SK-MEL-5 (cell line): ENCODE measurements at regions not wholly inside any gene's neighbourhood (a gene's known extent, or its start where the extent isn't known, plus 50 kb on each side); places are given as distances from the start of the nearest gene placed in this dataset.

Source experiments
- DNase-seq: peaks from one replicate; pipeline ENCODE4 v3.0.0-alpha.2; 2016; ENCODE audit warnings: low read depth, low spot score
- in situ Hi-C: cut with HindIII; loops from 2 replicates; pipeline ENCODE4 v1.10.0; 2016; ENCODE audit warnings: low sequenced_read_pairs, high pct_unique_total_duplicates, low pct_unique_long_range_greater_than_20kb

GRCh38 chr12:78390920-78391319 lies 473.7 kb upstream of the SYT1 start:
- no peak for DNase-seq
- in situ Hi-C loops: no loop called here

GRCh38 chr12:78392918-78393317 lies 471.7 kb upstream of the SYT1 start:
- in situ Hi-C loops: no loop called here
- DNase-seq: peak; percentile 66

- no peak for DNase-seq
- in situ Hi-C loops: no loop called here
Observed at GRCh38 chr12:78395961-78396360, 468.6 kb upstream of the SYT1 start.

GRCh38 chr12:78396538-78396937 lies 468.0 kb upstream of the SYT1 start:
- in situ Hi-C loops: no loop called here
- no peak for DNase-seq

- peak; percentile 92 for DNase-seq
- in situ Hi-C loops: no loop called here
Observed at GRCh38 chr12:78398750-78399149, 465.8 kb upstream of the SYT1 start.

GRCh38 chr12:78402366-78403134 lies 462.0 kb upstream of the SYT1 start:
- in situ Hi-C loops: no loop called here

GRCh38 chr12:78403136-78403535 lies 461.4 kb upstream of the SYT1 start:
- in situ Hi-C loops: no loop called here
- DNase-seq: peak; percentile 17

More at GRCh38 chr12:78402366-78403134, 462.0 kb upstream of the SYT1 start:
- no peak for DNase-seq

GRCh38 chr12:78403681-78404080 lies 460.9 kb upstream of the SYT1 start:
- DNase-seq: no peak
- in situ Hi-C loops: no loop called here

- in situ Hi-C loops: no loop called here
- no peak for DNase-seq
Observed at GRCh38 chr12:78406213-78406612, 458.4 kb upstream of the SYT1 start.

GRCh38 chr12:78406828-78407227 lies 457.7 kb upstream of the SYT1 start:
- in situ Hi-C loops: no loop called here
- peak; percentile 26 for DNase-seq

- DNase-seq: peak; percentile 42
- in situ Hi-C loops: no loop called here
Observed at GRCh38 chr12:78407722-78408121, 456.9 kb upstream of the SYT1 start.

- DNase-seq: no peak
- in situ Hi-C loops: no loop called here
Observed at GRCh38 chr12:78414071-78414470, 450.5 kb upstream of the SYT1 start.

GRCh38 chr12:78418919-78419318 lies 445.7 kb upstream of the SYT1 start:
- DNase-seq: no peak
- in situ Hi-C loops: no loop called here

GRCh38 chr12:78419513-78419912 lies 445.1 kb upstream of the SYT1 start:
- in situ Hi-C loops: no loop called here
- no peak for DNase-seq

- no peak for DNase-seq
- in situ Hi-C loops: no loop called here
Observed at GRCh38 chr12:78420991-78421390, 443.6 kb upstream of the SYT1 start.

- in situ Hi-C loops: no loop called here
- no peak for DNase-seq
Observed at GRCh38 chr12:78430551-78430950, 434.0 kb upstream of the SYT1 start.

- DNase-seq: no peak
- in situ Hi-C loops: no loop called here
Observed at GRCh38 chr12:78431931-78432330, 432.6 kb upstream of the SYT1 start.

- in situ Hi-C loops: no loop called here
Observed at GRCh38 chr12:78439666-78440065, 424.9 kb upstream of the SYT1 start.

GRCh38 chr12:78441737-78442453 lies 422.7 kb upstream of the SYT1 start:
- in situ Hi-C loops: no loop called here
- DNase-seq: no peak

More at GRCh38 chr12:78439666-78440065, 424.9 kb upstream of the SYT1 start:
- DNase-seq: no peak
